ENCODE measurements at regions not wholly inside any gene's neighbourhood (a gene's known extent, or its start where the extent isn't known, plus 50 kb on each side); places are given as distances from the start of the nearest gene placed in this dataset.

GRCh38 chr10:130725474-130725970 lies 586.0 kb downstream of the TCERG1L start:
- Histone ChIP-seq H3K27ac (ENCODE audit: low read depth, low read length) (no peak overlapping the region), H3K36me3 (ENCODE audit: control insufficient read depth, insufficient read depth, low read length) (no peaks in the 10 kb centered on the region), H3K4me3 (ENCODE audit: low read depth, low read length) (no peak overlapping the region), H3K9me3 (ENCODE audit: control insufficient read depth, insufficient read depth, low read length) (no peaks in the 10 kb centered on the region), H3K27me3 (ENCODE audit: control insufficient read depth, insufficient read depth, low read length) (no peaks in the 10 kb centered on the region), H3K4me1 (ENCODE audit: control insufficient read depth, insufficient read depth, low read length) (no peaks in the 10 kb centered on the region), H3K9ac (ENCODE audit: low read depth, low read length) (no peak overlapping the region)

DNA sequence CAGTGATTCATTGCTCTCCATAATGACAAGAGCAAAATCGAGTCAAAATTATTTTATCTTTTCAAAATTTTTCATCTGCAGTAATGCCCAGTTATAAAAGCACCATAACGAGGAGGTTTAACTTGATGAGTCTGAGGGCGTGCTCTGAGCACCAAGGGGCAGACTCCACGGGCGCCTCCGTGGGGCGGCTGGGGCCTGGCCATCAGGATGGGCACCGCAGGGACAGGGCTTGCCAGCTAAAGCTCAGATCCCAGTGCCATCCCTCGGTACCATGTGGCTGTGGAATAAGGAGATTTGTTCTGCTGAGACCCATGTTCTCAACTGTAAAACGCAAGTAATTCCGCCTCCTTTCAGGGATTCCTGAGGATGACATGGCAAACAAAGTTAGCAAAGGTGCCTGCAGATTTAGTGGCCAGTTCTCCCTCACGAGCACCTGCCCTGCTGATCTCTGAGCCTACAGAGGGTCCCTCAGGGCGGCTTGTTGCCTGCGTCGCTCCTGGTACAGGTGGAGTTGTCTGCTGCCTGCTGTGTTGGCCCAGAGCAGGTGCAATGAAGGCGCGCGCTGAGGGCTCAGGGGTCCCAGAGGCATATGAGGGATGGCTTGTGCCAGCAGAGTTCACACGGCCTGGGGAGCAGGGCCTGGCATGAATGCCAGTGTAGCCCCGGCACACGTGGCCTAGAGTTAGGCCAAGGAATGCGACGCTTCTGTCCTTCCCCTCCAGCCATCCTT lies 584.4 kb downstream of the TCERG1L start:
- no peaks in the 10 kb centered on the region for H3K4me1 ChIP-seq (ENCODE audit: control insufficient read depth, insufficient read depth, low read length)
- H3K36me3 ChIP-seq (ENCODE audit: control insufficient read depth, insufficient read depth, low read length), result no peaks in the 10 kb centered on the region
- no peaks in the 10 kb centered on the region for H3K9me3 ChIP-seq (ENCODE audit: control insufficient read depth, insufficient read depth, low read length)
- no peak overlapping the region for H3K4me3 ChIP-seq (ENCODE audit: low read depth, low read length)
- no peak overlapping the region for H3K9ac ChIP-seq (ENCODE audit: low read depth, low read length)
- H3K27me3 ChIP-seq (ENCODE audit: control insufficient read depth, insufficient read depth, low read length), result no peaks in the 10 kb centered on the region
- no peak overlapping the region for H3K27ac ChIP-seq (ENCODE audit: low read depth, low read length)

DNA sequence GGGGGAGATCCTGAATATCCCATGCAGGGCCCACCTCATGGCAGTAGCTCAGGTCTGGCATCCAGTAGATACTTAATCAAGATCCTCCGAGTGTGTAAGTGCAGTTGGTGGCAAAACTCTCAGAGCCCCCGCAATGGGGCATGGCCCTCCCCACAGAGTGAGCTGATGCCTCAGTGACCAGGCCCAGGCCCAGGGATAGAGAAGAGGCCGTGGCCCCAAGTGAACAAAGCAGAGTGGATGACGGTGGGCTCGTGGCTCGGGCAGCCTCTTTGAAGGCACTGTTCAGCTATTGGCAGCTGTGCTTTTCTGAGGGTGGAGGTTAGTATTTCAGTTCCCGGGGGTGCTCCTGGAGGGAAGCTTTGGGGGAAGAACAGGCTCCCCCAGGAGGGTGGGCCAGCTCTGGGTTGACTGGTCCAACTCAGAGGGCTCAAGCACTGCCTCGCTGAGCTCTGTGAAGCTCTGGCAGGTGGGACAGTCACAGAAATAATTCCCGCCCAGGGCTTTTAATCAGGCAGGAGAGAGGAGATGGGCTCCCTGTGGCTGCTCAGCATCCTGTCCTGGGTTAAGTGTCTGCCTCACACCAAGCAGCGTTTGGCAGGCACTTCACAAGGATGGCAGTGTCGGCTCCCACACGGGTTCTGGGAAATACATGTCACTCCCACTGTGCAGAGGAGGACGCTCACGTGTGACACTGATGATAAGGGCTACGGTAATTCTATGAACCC lies 583.6 kb downstream of the TCERG1L start:
- H3K27ac ChIP-seq (ENCODE audit: low read depth, low read length), result no peak overlapping the region
- no peaks in the 10 kb centered on the region for H3K27me3 ChIP-seq (ENCODE audit: control insufficient read depth, insufficient read depth, low read length)
- H3K9me3 ChIP-seq (ENCODE audit: control insufficient read depth, insufficient read depth, low read length), result no peaks in the 10 kb centered on the region
- H3K4me3 ChIP-seq (ENCODE audit: low read depth, low read length), result no peak overlapping the region
- no peaks in the 10 kb centered on the region for H3K4me1 ChIP-seq (ENCODE audit: control insufficient read depth, insufficient read depth, low read length)
- no peak overlapping the region for H3K9ac ChIP-seq (ENCODE audit: low read depth, low read length)
- H3K36me3 ChIP-seq (ENCODE audit: control insufficient read depth, insufficient read depth, low read length), result no peaks in the 10 kb centered on the region

GRCh38 chr10:130728531-130729215 lies 582.8 kb downstream of the TCERG1L start:
- H3K4me3 ChIP-seq (ENCODE audit: low read depth, low read length), result no peak overlapping the region
- H3K27me3 ChIP-seq (ENCODE audit: control insufficient read depth, insufficient read depth, low read length), result no peaks in the 10 kb centered on the region
- H3K4me1 ChIP-seq (ENCODE audit: control insufficient read depth, insufficient read depth, low read length), result no peaks in the 10 kb centered on the region
- H3K27ac ChIP-seq (ENCODE audit: low read depth, low read length), result no peak overlapping the region
- H3K36me3 ChIP-seq (ENCODE audit: control insufficient read depth, insufficient read depth, low read length), result no peaks in the 10 kb centered on the region
- no peaks in the 10 kb centered on the region for H3K9me3 ChIP-seq (ENCODE audit: control insufficient read depth, insufficient read depth, low read length)
- no peak overlapping the region for H3K9ac ChIP-seq (ENCODE audit: low read depth, low read length)

DNA sequence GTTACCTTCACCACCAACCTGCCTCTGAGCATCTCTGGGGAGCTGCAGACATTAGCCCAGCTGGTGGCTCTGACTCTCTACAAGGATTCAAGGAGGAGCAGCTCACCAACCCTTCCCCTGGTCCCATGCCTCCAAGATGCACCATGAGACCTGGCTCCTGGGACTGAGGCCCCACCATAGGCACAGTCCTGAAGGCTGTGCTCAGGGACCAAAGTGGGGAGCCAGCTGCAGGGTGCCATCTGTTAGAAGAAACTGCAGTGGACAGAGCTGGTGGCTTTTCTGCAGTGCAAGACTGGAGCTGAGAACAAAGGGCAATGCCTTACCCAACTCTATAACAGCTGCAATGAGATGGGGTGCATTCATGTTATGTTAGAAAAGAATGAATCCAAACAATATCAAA lies 581.6 kb downstream of the TCERG1L start:
- Histone ChIP-seq H3K9me3 (ENCODE audit: control insufficient read depth, insufficient read depth, low read length) (no peaks in the 10 kb centered on the region), H3K9ac (ENCODE audit: low read depth, low read length) (no peak overlapping the region), H3K36me3 (ENCODE audit: control insufficient read depth, insufficient read depth, low read length) (no peaks in the 10 kb centered on the region), H3K27ac (ENCODE audit: low read depth, low read length) (no peak overlapping the region), H3K27me3 (ENCODE audit: control insufficient read depth, insufficient read depth, low read length) (no peaks in the 10 kb centered on the region), H3K4me3 (ENCODE audit: low read depth, low read length) (no peak overlapping the region), H3K4me1 (ENCODE audit: control insufficient read depth, insufficient read depth, low read length) (no peaks in the 10 kb centered on the region)

GRCh38 chr10:130737186-130737585 lies 574.3 kb downstream of the TCERG1L start:
- no peak overlapping the region for H3K9ac ChIP-seq (ENCODE audit: low read depth, low read length)
- no peaks in the 10 kb centered on the region for H3K27me3 ChIP-seq (ENCODE audit: control insufficient read depth, insufficient read depth, low read length)
- no peaks in the 10 kb centered on the region for H3K4me1 ChIP-seq (ENCODE audit: control insufficient read depth, insufficient read depth, low read length)
- no peak overlapping the region for H3K27ac ChIP-seq (ENCODE audit: low read depth, low read length)
- H3K36me3 ChIP-seq (ENCODE audit: control insufficient read depth, insufficient read depth, low read length), result no peaks in the 10 kb centered on the region
- H3K4me3 ChIP-seq (ENCODE audit: low read depth, low read length), result no peak overlapping the region
- H3K9me3 ChIP-seq (ENCODE audit: control insufficient read depth, insufficient read depth, low read length), result no peaks in the 10 kb centered on the region

DNA sequence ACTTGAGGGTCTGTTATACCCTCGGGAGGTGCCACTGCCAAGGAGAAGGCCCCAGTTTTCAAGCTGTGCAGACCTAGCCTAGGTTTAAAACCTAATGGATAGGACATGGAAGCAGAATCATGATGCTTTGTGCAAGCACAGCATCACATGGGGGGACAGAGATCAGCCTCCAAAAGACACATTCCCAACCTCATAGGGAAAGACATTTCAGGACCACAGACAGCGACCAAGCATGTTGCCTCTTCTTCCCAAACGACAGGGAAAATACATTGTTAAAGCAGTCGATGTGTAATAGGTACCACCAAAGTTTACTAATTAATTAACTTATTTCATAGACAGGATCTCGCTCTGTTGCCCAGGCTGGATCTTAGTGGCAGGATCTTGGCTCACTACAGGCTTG lies 573.9 kb downstream of the TCERG1L start:
- Histone ChIP-seq H3K27me3 (ENCODE audit: control insufficient read depth, insufficient read depth, low read length) (no peaks in the 10 kb centered on the region), H3K9me3 (ENCODE audit: control insufficient read depth, insufficient read depth, low read length) (no peaks in the 10 kb centered on the region), H3K27ac (ENCODE audit: low read depth, low read length) (no peak overlapping the region), H3K4me3 (ENCODE audit: low read depth, low read length) (no peak overlapping the region), H3K9ac (ENCODE audit: low read depth, low read length) (no peak overlapping the region), H3K36me3 (ENCODE audit: control insufficient read depth, insufficient read depth, low read length) (no peaks in the 10 kb centered on the region), H3K4me1 (ENCODE audit: control insufficient read depth, insufficient read depth, low read length) (no peaks in the 10 kb centered on the region)

DNA sequence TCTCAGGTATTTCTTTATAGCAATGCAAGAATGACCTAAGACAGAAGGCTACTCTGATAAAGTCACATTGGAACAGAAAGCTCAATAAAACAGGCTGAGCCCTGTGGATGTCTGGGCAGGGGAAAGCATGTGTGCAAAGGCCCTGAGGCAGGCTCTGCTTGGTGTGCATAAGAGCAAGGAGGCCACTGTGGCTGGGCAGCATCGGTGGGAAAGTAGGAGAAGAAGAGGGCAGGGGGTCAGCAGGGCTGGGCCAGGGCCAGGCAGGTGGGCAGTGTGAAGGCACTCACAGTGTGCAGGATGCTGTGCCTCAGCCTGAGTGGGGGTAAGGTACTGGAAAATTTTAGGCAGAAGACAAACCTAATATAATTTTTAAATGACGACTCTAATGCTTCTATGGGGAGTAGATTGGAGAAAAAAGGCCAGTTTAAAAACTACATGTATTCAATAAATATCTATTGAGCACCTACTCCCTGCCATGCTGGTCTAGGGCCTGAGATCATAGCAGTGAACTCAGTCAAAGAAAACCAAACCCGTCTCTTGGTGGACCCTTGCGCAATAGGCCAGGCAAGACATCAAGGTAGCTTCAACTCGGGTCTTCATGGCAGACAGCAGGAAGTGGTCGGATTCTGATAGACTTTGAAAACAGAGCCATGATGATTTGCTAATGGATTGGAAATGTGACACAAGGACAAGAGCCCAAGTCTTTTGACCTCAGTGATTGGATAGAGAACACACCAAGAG lies 572.3 kb downstream of the TCERG1L start:
- no peaks in the 10 kb centered on the region for H3K27me3 ChIP-seq (ENCODE audit: control insufficient read depth, insufficient read depth, low read length)
- H3K9ac ChIP-seq (ENCODE audit: low read depth, low read length), result no peak overlapping the region
- H3K4me3 ChIP-seq (ENCODE audit: low read depth, low read length), result no peak overlapping the region
- no peak overlapping the region for H3K27ac ChIP-seq (ENCODE audit: low read depth, low read length)
- peaks cover 2% of the 10 kb centered on the region; the same call in 1 of the 2 replicates for H3K4me1 ChIP-seq (ENCODE audit: control insufficient read depth, insufficient read depth, low read length)
- no peaks in the 10 kb centered on the region for H3K9me3 ChIP-seq (ENCODE audit: control insufficient read depth, insufficient read depth, low read length)
- no peaks in the 10 kb centered on the region for H3K36me3 ChIP-seq (ENCODE audit: control insufficient read depth, insufficient read depth, low read length)

- H3K27me3 ChIP-seq (ENCODE audit: control insufficient read depth, insufficient read depth, low read length), result no peaks in the 10 kb centered on the region
- H3K27ac ChIP-seq (ENCODE audit: low read depth, low read length), result no peak overlapping the region
- no peak overlapping the region for H3K4me3 ChIP-seq (ENCODE audit: low read depth, low read length)
- peaks cover 7% of the 10 kb centered on the region for H3K4me1 ChIP-seq (ENCODE audit: control insufficient read depth, insufficient read depth, low read length)
- no peaks in the 10 kb centered on the region for H3K9me3 ChIP-seq (ENCODE audit: control insufficient read depth, insufficient read depth, low read length)
- H3K9ac ChIP-seq (ENCODE audit: low read depth, low read length), result no peak overlapping the region
- no peaks in the 10 kb centered on the region for H3K36me3 ChIP-seq (ENCODE audit: control insufficient read depth, insufficient read depth, low read length)
Observed at GRCh38 chr10:130739757-130740145, 571.8 kb downstream of the TCERG1L start.

DNA sequence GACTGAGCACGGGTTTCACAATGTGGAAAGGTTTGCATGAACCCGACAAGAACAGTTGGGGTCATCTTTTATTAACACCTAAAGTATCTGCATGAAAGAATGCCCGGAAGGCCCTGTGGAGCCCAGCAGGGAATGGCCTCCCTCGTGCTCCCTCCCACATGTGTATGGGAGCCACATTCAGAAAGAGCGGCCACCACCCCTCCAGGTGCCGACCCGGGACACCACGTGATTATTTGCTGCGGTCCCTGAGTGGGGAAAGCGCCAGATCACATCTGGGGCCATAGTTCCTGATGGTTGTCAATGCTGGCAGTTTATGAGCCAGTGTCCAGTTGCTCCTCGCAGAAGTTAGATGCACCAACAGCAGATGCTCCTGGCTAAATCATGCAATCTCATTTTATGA lies 571.4 kb downstream of the TCERG1L start:
- H3K9ac ChIP-seq (ENCODE audit: low read depth, low read length), result no peak overlapping the region
- no peaks in the 10 kb centered on the region for H3K36me3 ChIP-seq (ENCODE audit: control insufficient read depth, insufficient read depth, low read length)
- H3K4me3 ChIP-seq (ENCODE audit: low read depth, low read length), result no peak overlapping the region
- peaks cover 9% of the 10 kb centered on the region for H3K4me1 ChIP-seq (ENCODE audit: control insufficient read depth, insufficient read depth, low read length)
- H3K9me3 ChIP-seq (ENCODE audit: control insufficient read depth, insufficient read depth, low read length), result no peaks in the 10 kb centered on the region
- H3K27me3 ChIP-seq (ENCODE audit: control insufficient read depth, insufficient read depth, low read length), result no peaks in the 10 kb centered on the region
- H3K27ac ChIP-seq (ENCODE audit: low read depth, low read length), result no peak overlapping the region

Data from HUES48 (cell line).